Esophagus muscularis mucosa (tissue), 4 donors: ENCODE measurements at regions not wholly inside any gene's neighbourhood (a gene's known extent, or its start where the extent isn't known, plus 50 kb on each side); places are given as distances from the start of the nearest gene placed in this dataset.
"Not testable (repeated sequence)": the region's sequence is repeated elsewhere in the genome, so short reads cannot be mapped to it uniquely, and the experiment has no call there.

Source experiments
- CTCF ChIP-seq, 3 experiments: fragments of 200-600 bp in 2 of 3; fragments of 450-650 bp in 1 of 3; sonication (generic) in 2 of 3; IDR thresholded peaks; one replicate each; pipeline ENCODE4 v1.5.1; 2017 to 2019; ENCODE audit warnings: antibody characterized with exemption in 3 of 3, mild to moderate bottlenecking in 2 of 3, moderate library complexity in 1 of 3
- EP300 ChIP-seq: sonication (generic); formaldehyde crosslinking; IDR thresholded peaks from one replicate; pipeline ENCODE4 v1.6.1; 2017; ENCODE audit warnings: antibody characterized with exemption
- POLR2A ChIP-seq: fragments of 450-650 bp; IDR thresholded peaks from one replicate; pipeline ENCODE4 v1.6.1; 2017; ENCODE audit warnings: antibody characterized with exemption, moderate library complexity, mild to moderate bottlenecking, low read depth
- POLR2AphosphoS5 ChIP-seq, 2 donors: sonication (generic); formaldehyde crosslinking; IDR thresholded peaks; one replicate each; pipeline ENCODE4 v1.6.1; 2017; ENCODE audit warnings: antibody characterized with exemption in 2 of 2

GRCh38 chrX:65163325-65163724, 187.1 kb upstream of the ZC4H2 start:
- not testable (repeated sequence) for TF ChIP-seq CTCF (IDR thresholded peaks at IDR 0.05); EP300; POLR2A; POLR2AphosphoS5 (IDR thresholded peaks at IDR 0.05)
